DMS53 treated with DMSO at 0.1 percent for 48 hours (cell line): ENCODE measurements at regions not wholly inside any gene's neighbourhood (a gene's known extent, or its start where the extent isn't known, plus 50 kb on each side); places are given as distances from the start of the nearest gene placed in this dataset.

Experiments used
- DNase-seq: peaks from one replicate; lab custom pipeline; 2025; ENCODE audit not compliant: unreplicated experiment; lab: John Stamatoyannopoulos, UW

DNA sequence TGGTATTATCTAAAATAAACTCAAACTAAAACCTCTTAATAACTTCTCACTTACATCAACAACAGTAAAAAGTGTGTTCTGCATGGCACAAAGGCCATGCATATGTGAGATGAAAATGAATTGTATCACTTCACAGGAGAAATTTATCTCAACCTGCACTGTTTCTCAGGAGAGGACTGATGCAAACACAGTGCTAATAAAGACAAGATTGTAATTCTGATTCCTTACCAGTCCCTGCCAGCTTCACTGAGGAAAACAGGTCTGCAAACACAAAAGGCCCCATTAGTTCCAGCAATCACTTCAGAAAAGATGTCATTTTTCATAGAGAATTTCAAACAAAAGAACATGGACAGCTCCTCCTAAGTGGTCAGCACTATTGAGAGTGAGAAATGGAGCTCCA lies 117.3 kb upstream of the PDE4D start:
- DNase-seq = no peak

DNA sequence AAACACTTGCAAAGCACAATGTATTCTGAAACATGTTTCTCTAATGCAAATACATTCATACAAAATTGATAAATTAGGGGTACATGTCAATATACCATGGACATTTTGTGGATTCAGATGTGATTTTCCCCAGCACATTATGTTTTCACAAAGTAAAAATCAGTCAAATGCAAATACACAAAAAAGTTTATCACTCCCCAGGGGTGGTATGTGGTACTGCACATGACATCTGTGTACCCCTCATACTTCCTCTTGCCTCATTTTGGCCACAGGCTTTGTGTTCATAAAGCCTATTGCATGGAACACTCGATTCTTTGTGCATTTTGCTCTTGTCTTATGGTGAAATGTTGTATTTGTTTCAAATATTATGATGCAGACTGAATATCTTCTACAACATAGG lies 116.8 kb upstream of the PDE4D start:
- DNase-seq = no peak

- no peak for DNase-seq
Observed at GRCh38 chr5:60007729-60008128, 114.2 kb upstream of the PDE4D start.

DNA sequence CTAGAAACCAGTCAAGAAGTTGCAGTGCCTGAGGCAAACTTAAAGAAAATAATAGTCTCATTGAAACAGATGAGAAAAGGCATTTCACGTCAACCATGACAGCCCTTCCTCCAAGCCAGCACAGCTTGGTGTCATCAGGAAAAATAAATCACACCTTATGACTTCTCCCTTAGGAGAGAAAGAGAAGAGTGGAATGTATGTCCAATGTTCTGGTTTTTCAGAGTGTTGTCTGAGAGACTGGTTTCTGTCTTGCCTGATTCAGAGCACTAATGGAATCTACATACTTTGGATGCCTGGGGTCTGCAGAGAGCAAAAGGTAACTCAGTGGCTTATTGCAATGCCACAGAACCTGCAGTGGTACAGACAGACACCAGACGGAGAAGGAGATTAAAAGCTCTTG lies 105.5 kb upstream of the PDE4D start:
- no peak for DNase-seq

DNA sequence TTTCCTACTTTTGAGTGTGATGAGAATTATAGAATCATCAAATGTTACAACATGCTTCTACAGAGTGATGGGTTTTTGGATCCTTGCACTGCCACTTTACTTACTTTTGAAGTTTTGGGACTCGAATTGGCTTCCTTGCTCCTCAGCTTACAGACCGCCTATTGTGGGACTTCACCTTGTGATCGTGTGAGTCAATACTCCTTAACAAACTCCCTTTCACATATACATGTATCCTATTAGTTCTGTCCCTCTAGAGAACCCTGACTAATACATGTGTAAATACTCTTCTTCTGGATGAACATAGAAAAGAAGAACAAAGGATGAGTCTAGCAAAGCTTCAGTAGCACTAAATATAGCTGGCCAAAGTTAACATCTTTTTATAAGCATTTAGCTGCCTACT lies 98.7 kb upstream of the PDE4D start:
- peak; percentile 61 for DNase-seq

GRCh38 chr5:59988396-59988795 lies 94.9 kb upstream of the PDE4D start:
- DNase-seq = no peak

- no peak for DNase-seq
Observed at GRCh38 chr5:59976342-59976741, 82.8 kb upstream of the PDE4D start.

DNA sequence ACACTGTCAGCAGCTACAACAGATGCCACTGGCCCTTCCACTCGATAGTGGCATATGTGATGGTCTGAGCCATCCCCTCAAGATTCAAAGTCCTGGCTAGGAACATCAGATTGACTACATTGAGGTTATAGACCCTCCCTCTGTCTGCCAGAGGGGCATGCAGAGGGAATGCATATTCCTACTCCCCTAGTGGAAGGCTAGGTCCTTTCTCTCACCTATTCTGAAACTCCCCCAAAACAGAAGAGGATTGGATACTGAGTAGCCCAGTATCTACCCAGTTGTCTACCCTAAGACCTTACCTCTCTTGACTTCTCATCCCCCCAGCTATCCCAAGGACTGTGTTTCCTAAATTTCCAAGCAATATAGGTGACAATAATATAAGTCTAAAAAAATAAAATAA lies 78.5 kb upstream of the PDE4D start:
- DNase-seq = no peak

DNA sequence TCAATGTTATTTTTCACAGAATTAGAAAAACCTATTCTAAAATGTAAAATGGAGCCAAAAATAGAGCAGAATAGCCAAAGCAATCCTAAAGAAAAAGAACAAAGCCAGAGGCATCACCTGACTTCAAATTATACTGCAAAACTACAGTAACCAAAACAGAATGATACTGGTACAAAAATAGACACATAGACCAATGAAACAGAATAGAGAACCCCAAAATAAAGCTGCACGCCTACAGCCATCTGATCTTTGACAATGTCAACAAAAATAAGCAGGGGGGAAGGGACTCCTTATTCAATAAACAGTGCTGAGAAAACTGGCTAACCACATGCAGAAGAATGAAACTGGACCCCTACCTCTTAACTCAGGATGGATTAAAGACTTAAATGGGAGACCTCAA lies 65.8 kb upstream of the PDE4D start:
- DNase-seq = no peak

- no peak for DNase-seq
Observed at GRCh38 chr5:59956130-59956783, 62.7 kb upstream of the PDE4D start.

- no peak for DNase-seq
Observed at GRCh38 chr5:59955241-59955640, 61.7 kb upstream of the PDE4D start.

DNA sequence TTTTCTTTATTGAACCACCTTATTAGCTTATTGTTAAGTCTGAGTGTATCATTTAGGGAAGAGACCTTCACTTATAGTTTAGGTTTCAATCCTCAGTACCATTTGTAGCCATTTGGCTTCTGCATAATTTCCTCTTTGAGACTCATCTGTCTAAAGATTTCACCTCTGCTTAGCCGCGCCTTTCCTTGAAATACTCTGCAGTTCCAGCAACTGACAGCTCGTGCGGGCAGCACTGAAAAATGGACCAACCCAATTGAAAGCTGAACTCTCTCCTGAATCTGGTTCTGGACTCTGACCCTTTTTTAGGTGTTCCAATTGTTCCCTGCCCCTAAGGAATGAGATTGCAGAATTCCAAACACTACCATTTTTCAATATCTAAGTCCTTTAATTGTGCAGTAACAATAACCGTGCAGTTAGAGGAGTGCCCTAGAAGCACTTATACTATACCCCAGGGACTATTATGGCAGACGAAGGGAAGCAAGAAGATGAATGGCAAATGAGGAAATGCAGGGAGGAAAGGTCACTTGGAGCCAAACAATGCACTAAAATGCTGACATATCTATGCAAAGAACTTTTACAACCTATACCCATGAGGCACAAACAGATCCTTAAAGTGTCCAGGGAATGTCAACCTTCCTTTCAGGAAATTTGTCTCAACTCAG lies 50.1 kb upstream of the PDE4D start:
- DNase-seq = no peak
